HL-60 (cell line): ENCODE measurements at regions not wholly inside any gene's neighbourhood (a gene's known extent, or its start where the extent isn't known, plus 50 kb on each side); places are given as distances from the start of the nearest gene placed in this dataset.

Experiments used
- DNase-seq, 2 experiments: peaks; one replicate each; pipeline ENCODE4 v3.0.0-alpha.2; 2010 to 2020; ENCODE audit warnings: low read depth in 1 of 2, low spot score in 1 of 2
- H3K27ac ChIP-seq: fragments of 250-450 bp; sonication (Bioruptor Pico); replicated peaks from 2 replicates; pipeline ENCODE4 v1.5.1; 2020; ENCODE audit warnings: mild to moderate bottlenecking, moderate library complexity
- H3K27me3 ChIP-seq: fragments of 250-450 bp; sonication (Bioruptor Pico); 2 replicates; pipeline ENCODE4 v1.5.1; 2021; ENCODE audit warnings: mild to moderate bottlenecking, moderate library complexity; ENCODE audit not compliant: insufficient read depth, poor library complexity, severe bottlenecking
- H3K4me3 ChIP-seq: replicated peaks from 2 replicates; pipeline ENCODE4 v1.5.1; 2011; ENCODE audit warnings: mild to moderate bottlenecking, control low read depth, low read length; ENCODE audit not compliant: insufficient read depth
- CTCF ChIP-seq: IDR thresholded peaks from one replicate; pipeline ENCODE4 v1.5.1; 2011; ENCODE audit warnings: low read length, control low read depth, inconsistent platforms; ENCODE audit not compliant: insufficient read depth
- GABPA ChIP-seq: IDR thresholded peaks from 2 replicates; pipeline ENCODE4 v1.6.1; 2012; ENCODE audit warnings: low read depth
- POLR2AphosphoS5 ChIP-seq: IDR thresholded peaks from 2 replicates; pipeline ENCODE4 v1.6.1; 2012; ENCODE audit warnings: low read depth
- REST ChIP-seq: IDR thresholded peaks from 2 replicates; pipeline ENCODE4 v1.6.1; 2012; ENCODE audit warnings: low read depth; ENCODE audit not compliant: insufficient replicate concordance
- SPI1 ChIP-seq: IDR thresholded peaks from 2 replicates; pipeline ENCODE4 v1.6.1; 2012; ENCODE audit warnings: low read depth, mild to moderate bottlenecking, borderline replicate concordance

- no peak for DNase-seq
- H3K27ac ChIP-seq: no peak overlapping the region
- H3K27me3 ChIP-seq: no peaks in the 10 kb centered on the region
- no peak for TF ChIP-seq SPI1
- no peak overlapping the region for H3K4me3 ChIP-seq
Measured at GRCh38 chr6:6785163-6785521, 196.6 kb downstream of the LY86 start.

- no peaks in the 10 kb centered on the region for H3K27me3 ChIP-seq
- no peak overlapping the region for H3K27ac ChIP-seq
- no peak overlapping the region for H3K4me3 ChIP-seq
- TF ChIP-seq GABPA: no peak
- no peak for TF ChIP-seq SPI1
- peak; percentile 64 for TF ChIP-seq CTCF
- no peak for TF ChIP-seq REST
- peak in 1 of 2 experiments; percentile 56 for DNase-seq
Measured at GRCh38 chr6:6788394-6789032, 200.0 kb downstream of the LY86 start.

GRCh38 chr6:6790393-6790792, 201.9 kb downstream of the LY86 start:
- TF ChIP-seq CTCF: no peak
- no peak for TF ChIP-seq REST
- TF ChIP-seq GABPA: no peak
- no peak for TF ChIP-seq SPI1
- Histone ChIP-seq H3K4me3 (no peak overlapping the region), H3K27ac (no peak overlapping the region), H3K27me3 (no peaks in the 10 kb centered on the region)
- no peak for DNase-seq

- no peaks in the 10 kb centered on the region for H3K27me3 ChIP-seq
- no peak for DNase-seq
- H3K27ac ChIP-seq: no peak overlapping the region
- no peak overlapping the region for H3K4me3 ChIP-seq
- TF ChIP-seq CTCF: no peak
- TF ChIP-seq GABPA: no peak
- TF ChIP-seq SPI1: no peak
- TF ChIP-seq REST: no peak
- no peak for TF ChIP-seq POLR2AphosphoS5
Measured at GRCh38 chr6:6790891-6791290, 202.4 kb downstream of the LY86 start.
